ENCODE measurements at regions not wholly inside any gene's neighbourhood (a gene's known extent, or its start where the extent isn't known, plus 50 kb on each side); places are given as distances from the start of the nearest gene placed in this dataset.

DNA sequence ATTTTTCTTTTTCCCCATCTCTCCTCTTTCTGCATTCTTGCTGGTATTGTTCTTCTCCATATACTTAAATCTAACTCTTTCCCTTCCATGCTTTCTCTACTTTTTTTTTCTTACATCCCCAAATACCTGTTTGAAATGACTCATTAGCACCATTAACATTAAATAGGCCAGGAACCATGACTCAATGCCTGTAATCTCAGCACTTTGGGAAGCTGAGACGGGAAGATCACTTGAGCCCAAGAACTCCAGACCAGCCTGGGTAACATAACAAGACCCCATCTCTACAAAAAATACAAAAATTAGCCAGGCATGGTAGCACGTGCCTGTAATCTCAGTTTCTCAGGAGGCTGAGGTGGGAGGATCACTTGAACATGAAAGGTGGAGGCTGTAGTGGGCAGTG, 1026.8 kb downstream of the GATA3 start:
- no peak for DNase-seq (ENCODE audit: low read depth)
- no peak overlapping the region for H3K4me3 ChIP-seq (ENCODE audit: control insufficient read depth, low read depth, low read length)
- TF ChIP-seq, protein P1, sequence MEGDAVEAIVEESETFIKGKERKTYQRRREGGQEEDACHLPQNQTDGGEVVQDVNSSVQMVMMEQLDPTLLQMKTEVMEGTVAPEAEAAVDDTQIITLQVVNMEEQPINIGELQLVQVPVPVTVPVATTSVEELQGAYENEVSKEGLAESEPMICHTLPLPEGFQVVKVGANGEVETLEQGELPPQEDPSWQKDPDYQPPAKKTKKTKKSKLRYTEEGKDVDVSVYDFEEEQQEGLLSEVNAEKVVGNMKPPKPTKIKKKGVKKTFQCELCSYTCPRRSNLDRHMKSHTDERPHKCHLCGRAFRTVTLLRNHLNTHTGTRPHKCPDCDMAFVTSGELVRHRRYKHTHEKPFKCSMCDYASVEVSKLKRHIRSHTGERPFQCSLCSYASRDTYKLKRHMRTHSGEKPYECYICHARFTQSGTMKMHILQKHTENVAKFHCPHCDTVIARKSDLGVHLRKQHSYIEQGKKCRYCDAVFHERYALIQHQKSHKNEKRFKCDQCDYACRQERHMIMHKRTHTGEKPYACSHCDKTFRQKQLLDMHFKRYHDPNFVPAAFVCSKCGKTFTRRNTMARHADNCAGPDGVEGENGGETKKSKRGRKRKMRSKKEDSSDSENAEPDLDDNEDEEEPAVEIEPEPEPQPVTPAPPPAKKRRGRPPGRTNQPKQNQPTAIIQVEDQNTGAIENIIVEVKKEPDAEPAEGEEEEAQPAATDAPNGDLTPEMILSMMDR (conservative IDR thresholded peaks at IDR 0.05; ENCODE audit: control insufficient read depth, insufficient read depth, low read depth, low read length), result no peak

DNA sequence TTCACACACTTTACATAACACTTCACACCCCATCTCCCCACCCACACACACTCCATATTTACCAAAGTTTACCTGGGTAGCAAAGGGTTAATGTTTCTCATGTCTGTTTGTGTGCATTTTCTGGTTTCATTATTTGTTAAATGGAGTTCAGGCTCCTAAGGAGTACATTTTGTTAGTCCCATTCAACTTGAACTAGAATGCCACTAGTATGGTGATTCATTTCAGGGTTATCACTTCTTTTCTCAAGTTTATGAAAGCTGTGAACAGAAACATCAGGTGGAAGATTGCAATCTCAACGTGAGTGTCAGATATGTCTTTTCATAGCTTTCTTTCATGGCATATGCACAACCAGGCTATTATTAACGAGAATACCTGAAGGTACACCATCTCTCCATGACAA, 1027.5 kb downstream of the GATA3 start:
- no peak overlapping the region for H3K4me3 ChIP-seq (ENCODE audit: control insufficient read depth, low read depth, low read length)
- DNase-seq (ENCODE audit: low read depth), result no peak
- TF ChIP-seq, protein P1 (conservative IDR thresholded peaks at IDR 0.05; ENCODE audit: control insufficient read depth, insufficient read depth, low read depth, low read length), result no peak

- no peak for DNase-seq (ENCODE audit: low read depth)
- H3K4me3 ChIP-seq (ENCODE audit: control insufficient read depth, low read depth, low read length), result no peak overlapping the region
- TF ChIP-seq, protein P1 (conservative IDR thresholded peaks at IDR 0.05; ENCODE audit: control insufficient read depth, insufficient read depth, low read depth, low read length), result no peak
Observed at GRCh38 chr10:9091530-9092093, 1037.1 kb downstream of the GATA3 start.

- no peak overlapping the region for H3K4me3 ChIP-seq (ENCODE audit: control insufficient read depth, low read depth, low read length)
- DNase-seq (ENCODE audit: low read depth), result no peak
- TF ChIP-seq, protein P1 (conservative IDR thresholded peaks at IDR 0.05; ENCODE audit: control insufficient read depth, insufficient read depth, low read depth, low read length), result no peak
Observed at GRCh38 chr10:9096288-9096687, 1041.8 kb downstream of the GATA3 start.

GRCh38 chr10:9097206-9097990, 1042.9 kb downstream of the GATA3 start:
- TF ChIP-seq, protein P1 (conservative IDR thresholded peaks at IDR 0.05; ENCODE audit: control insufficient read depth, insufficient read depth, low read depth, low read length), result no peak
- DNase-seq (ENCODE audit: low read depth), result no peak
- no peak overlapping the region for H3K4me3 ChIP-seq (ENCODE audit: control insufficient read depth, low read depth, low read length)

GRCh38 chr10:9097991-9098306, 1043.5 kb downstream of the GATA3 start:
- H3K4me3 ChIP-seq (ENCODE audit: control insufficient read depth, low read depth, low read length), result no peak overlapping the region
- TF ChIP-seq, protein P1 (conservative IDR thresholded peaks at IDR 0.05; ENCODE audit: control insufficient read depth, insufficient read depth, low read depth, low read length), result no peak

More at GRCh38 chr10:9097991-9098306, 1043.5 kb downstream of the GATA3 start:
- no peak for DNase-seq (ENCODE audit: low read depth)
